Kidney epithelial cell (primary cell): ENCODE measurements at regions not wholly inside any gene's neighbourhood (a gene's known extent, or its start where the extent isn't known, plus 50 kb on each side); places are given as distances from the start of the nearest gene placed in this dataset.

Experiments
- DNase-seq: peaks from one replicate; pipeline ENCODE4 v3.0.0-alpha.2; 2010; ENCODE audit warnings: low read depth
- H3K27me3 ChIP-seq: 2 replicates; pipeline ENCODE4 v1.6.0; 2011; ENCODE audit warnings: low read length; ENCODE audit not compliant: control insufficient read depth, insufficient read depth
- H3K36me3 ChIP-seq: 2 replicates; pipeline ENCODE4 v1.5.1; 2011; ENCODE audit warnings: low read length; ENCODE audit not compliant: control insufficient read depth, insufficient read depth
- H3K4me3 ChIP-seq: 2 replicates; pipeline ENCODE4 v1.5.1; 2011; ENCODE audit warnings: low read depth, mild to moderate bottlenecking, control low read depth, low read length
- TF ChIP-seq, protein P1 (sequence below): IDR thresholded peaks from 2 replicates; pipeline ENCODE4 v1.5.1; 2011; ENCODE audit warnings: mild to moderate bottlenecking, moderate library complexity, low read length, control low read depth, inconsistent platforms; ENCODE audit not compliant: insufficient read depth, poor library complexity, severe bottlenecking

DNA sequence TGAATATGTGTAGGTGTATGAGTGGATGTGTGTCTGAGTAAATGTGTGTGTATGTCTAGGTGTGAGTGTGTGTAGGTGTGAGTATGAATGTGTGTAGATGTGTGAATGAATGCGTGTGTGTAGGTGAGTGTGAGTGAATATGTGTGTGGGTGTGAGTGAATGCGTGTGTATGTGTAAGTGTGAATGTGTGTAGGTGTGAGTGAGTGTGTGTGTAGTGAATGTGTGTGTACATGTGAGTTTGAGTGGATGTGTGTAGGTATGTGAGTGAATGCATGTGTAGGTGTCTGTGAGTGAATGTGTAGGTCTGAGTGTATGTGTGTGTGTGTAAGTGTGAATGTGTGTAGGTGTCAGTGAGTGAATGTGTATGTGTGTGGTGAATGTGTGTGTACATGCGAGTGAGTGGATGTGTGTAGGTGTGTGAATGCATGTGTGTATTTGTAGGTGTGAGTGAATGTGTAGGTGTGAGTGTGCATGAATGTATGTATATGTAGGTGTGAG lies 201.0 kb upstream of the ZNF536 start:
- Histone ChIP-seq H3K27me3 (no peaks in the 10 kb centered on the region), H3K36me3 (no peaks in the 10 kb centered on the region), H3K4me3 (no peak overlapping the region)
- no peak for DNase-seq
- TF ChIP-seq, protein P1, sequence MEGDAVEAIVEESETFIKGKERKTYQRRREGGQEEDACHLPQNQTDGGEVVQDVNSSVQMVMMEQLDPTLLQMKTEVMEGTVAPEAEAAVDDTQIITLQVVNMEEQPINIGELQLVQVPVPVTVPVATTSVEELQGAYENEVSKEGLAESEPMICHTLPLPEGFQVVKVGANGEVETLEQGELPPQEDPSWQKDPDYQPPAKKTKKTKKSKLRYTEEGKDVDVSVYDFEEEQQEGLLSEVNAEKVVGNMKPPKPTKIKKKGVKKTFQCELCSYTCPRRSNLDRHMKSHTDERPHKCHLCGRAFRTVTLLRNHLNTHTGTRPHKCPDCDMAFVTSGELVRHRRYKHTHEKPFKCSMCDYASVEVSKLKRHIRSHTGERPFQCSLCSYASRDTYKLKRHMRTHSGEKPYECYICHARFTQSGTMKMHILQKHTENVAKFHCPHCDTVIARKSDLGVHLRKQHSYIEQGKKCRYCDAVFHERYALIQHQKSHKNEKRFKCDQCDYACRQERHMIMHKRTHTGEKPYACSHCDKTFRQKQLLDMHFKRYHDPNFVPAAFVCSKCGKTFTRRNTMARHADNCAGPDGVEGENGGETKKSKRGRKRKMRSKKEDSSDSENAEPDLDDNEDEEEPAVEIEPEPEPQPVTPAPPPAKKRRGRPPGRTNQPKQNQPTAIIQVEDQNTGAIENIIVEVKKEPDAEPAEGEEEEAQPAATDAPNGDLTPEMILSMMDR: no peak

DNA sequence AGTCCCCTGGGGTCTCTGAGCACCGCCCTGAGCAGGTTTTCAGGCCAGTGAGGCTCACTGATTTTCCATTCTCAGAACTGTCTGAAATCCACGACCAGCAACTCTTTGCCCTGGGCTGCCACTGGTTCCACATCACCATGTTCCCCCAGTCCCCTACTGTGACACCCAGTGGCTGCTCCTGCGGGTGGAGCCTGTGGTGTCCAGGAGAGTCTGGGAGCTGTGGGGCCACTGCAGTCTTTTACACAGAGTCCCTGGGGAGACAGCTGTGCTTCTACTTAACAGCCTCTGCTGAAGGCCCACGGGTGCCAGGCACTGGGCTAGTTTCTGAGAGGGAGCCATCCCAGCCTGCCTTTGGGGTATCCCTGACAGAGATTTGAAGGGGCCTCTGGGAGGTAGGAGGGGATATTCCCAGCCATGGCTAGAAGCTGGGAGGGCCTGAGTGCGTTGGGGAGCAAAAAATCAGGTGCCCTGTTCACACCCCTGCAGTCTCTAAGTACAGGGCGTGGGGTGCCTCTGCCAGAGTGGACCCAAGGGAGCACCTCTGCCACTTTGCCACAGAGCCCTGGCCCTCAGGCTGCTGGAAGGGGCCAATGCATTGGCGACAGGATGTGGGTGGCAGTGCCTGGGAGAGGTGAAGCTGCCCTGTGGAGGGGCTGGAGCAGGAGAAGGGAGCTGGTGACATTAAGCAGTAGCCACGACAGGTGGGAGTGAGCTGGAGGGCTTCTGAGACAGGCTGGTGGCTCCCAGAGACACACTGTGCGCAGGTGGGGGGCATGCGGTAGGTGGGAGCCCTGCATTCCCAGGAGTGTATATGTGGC lies 200.2 kb upstream of the ZNF536 start:
- no peak overlapping the region for H3K4me3 ChIP-seq
- H3K36me3 ChIP-seq: no peaks in the 10 kb centered on the region
- no peak for DNase-seq
- TF ChIP-seq, protein P1: no peak
- no peaks in the 10 kb centered on the region for H3K27me3 ChIP-seq

DNA sequence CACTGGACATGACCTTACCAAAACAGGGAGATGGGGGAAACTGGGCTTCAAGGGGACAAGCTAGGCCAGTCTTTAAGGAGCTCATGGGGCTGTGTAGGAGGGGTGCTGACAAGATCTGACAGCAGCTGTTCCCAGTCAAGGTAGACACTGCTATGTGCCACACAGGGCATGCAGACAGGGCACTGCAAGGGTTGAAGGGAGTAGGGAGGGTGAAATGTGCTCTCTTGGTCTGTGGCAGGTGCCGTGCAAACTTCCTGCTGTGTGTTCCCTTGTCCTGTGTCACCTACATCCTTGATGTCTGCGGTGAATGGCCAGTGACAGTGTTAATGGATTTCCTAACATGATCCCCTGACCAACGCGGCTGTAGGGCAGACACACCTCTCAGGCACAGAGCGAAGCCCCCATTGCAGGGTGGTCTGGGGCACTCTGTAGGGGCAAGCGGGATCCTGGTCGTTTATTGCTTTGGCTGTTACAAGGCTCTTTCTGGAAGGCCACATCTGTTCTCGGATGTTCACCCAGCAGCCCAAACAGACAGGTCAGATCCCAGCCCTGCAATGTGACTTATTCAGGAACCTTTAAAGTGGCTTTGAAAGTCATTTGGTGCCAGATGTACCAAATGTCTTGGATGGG lies 199.5 kb upstream of the ZNF536 start:
- no peak for DNase-seq
- no peaks in the 10 kb centered on the region for H3K27me3 ChIP-seq
- H3K4me3 ChIP-seq: no peak overlapping the region
- H3K36me3 ChIP-seq: no peaks in the 10 kb centered on the region
- TF ChIP-seq, protein P1: no peak

DNA sequence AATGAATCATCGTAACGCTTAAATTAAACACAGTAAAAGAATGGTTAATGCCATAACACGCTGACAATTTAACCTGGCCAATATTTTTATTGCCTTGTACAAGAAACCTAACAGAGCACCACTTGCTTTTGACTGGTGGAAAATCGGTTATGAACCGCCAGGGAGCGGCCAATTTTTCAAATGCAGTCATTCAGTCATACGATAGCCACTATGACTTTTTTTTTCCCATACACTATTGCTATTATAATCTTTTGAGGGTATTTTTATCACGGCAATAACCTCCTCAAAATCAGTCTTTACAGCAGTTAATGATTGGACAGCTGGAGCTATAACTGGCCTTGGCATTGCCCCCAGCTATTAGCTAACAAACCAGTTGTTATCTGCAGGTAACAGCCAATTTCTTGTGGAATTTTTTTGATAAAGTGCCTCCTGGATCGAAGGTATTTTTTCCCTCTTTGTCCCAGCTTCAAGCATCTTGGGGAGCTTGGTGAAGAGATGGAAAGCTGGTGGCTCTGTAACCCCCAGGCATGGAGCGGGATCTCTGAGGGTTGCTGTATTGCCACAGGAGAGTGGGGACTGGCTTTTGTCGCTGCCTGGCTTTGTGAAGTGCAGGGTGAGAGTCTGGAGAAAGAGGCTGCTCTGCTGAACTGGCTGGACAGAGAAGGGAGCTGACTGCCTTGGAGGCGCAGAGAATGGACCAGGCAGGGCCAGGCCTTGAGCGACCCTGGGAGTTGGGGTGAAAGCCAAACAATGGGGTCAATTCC lies 198.4 kb upstream of the ZNF536 start:
- DNase-seq: no peak
- Histone ChIP-seq H3K4me3 (no peak overlapping the region), H3K36me3 (no peaks in the 10 kb centered on the region), H3K27me3 (no peaks in the 10 kb centered on the region)
- TF ChIP-seq, protein P1: no peak

DNA sequence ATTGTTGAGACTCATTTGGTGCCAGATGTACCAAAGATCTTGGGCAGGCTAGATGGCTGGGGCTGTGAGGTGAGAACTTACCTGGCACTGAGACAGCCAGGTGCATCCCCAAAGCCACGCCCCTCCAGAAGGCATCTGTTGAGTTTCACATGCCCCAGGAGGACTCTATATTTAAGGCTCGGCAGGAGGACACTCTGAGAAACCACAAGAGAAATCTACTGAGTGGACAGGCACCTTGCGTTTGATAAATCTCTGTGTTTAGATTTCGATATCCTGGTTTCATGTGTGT lies 197.9 kb upstream of the ZNF536 start:
- Histone ChIP-seq H3K4me3 (no peak overlapping the region), H3K27me3 (no peaks in the 10 kb centered on the region), H3K36me3 (no peaks in the 10 kb centered on the region)
- TF ChIP-seq, protein P1: no peak
- DNase-seq: no peak
